ENCODE measurements at regions not wholly inside any gene's neighbourhood (a gene's known extent, or its start where the extent isn't known, plus 50 kb on each side); places are given as distances from the start of the nearest gene placed in this dataset.

DNA sequence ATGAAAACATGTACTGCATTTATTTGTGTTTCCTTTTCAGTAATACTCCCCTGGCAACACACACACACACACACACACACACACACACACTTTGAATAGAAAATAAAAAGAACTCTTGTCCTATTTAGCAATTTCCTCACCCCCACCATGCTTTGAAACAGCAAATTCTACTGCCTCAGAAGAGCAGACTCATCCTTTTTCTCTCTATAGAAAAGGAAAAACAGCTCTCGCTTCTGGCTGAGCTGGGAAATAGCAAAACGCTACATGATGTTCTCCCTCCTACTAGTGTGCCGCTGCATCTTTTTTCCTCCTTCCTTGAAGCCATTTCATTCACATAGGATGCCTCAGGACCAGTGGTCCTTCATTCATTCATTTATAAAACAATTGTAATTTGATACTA lies 453.6 kb downstream of the CSNK1G3 start:
- TF ChIP-seq CTCF (IDR thresholded peaks at IDR 0.05) (no peak), POLR2A (IDR thresholded peaks at IDR 0.05) (no peak)
